ENCODE measurements at regions not wholly inside any gene's neighbourhood (a gene's known extent, or its start where the extent isn't known, plus 50 kb on each side); places are given as distances from the start of the nearest gene placed in this dataset.

- TF ChIP-seq BHLHE40 (IDR thresholded peaks at IDR 0.05; ENCODE audit: low read depth, low read length) (no peak), CHD1 (IDR thresholded peaks at IDR 0.05; ENCODE audit: low read depth, low read length) (no peak), NFE2L2 (IDR thresholded peaks at IDR 0.05; ENCODE audit: low read depth, low read length) (no peak)
These were observed 143.6 kb upstream of the TMEM170B start (continued) for GRCh38 chr6:11393713-11394627.

DNA sequence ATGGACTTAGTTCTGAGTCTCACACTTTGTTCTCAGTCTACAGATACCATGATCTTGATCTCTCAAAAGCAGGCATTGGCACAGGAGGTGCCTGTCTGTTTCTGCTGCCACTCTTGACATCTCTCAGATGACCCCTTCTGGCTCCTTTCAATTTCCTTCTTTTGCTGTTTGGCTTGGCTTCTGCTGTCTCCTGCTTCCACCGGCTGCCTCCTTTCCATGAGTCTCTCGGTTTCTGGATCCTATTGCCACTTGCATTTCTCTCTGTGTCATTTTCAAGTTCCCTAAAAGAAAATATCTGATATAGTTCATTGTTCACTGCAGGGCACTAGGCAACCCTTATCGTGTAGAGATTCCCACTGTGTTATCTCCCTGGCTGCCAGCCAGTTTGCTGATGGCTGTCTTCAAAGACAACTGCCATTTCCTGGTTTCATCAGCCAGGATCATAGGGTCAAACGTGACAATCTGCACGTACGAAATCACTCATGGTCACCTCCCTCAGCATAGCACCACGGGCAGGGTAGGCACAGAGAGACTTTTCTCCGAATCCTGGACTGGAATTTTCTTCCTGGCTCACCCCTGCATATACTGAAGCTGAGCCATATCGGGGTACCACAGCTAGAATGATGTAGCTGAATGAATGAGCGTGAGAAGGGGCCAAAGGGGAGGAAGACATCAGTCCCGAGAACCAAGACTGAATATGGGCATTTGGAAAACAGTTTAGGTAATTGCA lies 144.6 kb upstream of the TMEM170B start:
- peak overlapping the region; percentile 28 to 65; a peak in 2 of 4 replicates for H4K8ac ChIP-seq (ENCODE audit: low read depth in 2 of 2, low read length in 2 of 2)
- 23% methylated on average over 3 of the region's 11 CpGs; no CpG with 5 or more reads in 1 of the 2 experiments for WGBS, 2 experiments (ENCODE audit: extremely low coverage in 2 of 2, insufficient read length in 1 of 2)
- H2BK15ac ChIP-seq (ENCODE audit: low read depth, low read length) = no peak overlapping the region
- peak overlapping the region; percentile 24 for H2AFZ ChIP-seq (replicated peaks; ENCODE audit: low read length, poor library complexity)
- DNase-seq (no peak), ATAC-seq (ENCODE audit: low read depth) (no peak)
- H4K5ac ChIP-seq (ENCODE audit: low read depth, low read length) = no peak overlapping the region; the same call in 1 of the 2 replicates
- ChIA-PET POLR2A (ENCODE audit: unreplicated experiment) (no interaction called here), CTCF (no interaction called here)
- TF ChIP-seq BHLHE40 (IDR thresholded peaks at IDR 0.05; ENCODE audit: low read depth, low read length) = peak; percentile 56; the same call in 1 of the 2 replicates
- TF ChIP-seq CEBPB (IDR thresholded peaks at IDR 0.05; ENCODE audit: low read depth, low read length) = no peak
- no peak overlapping the region for H3K56ac ChIP-seq (ENCODE audit: extremely low read depth, insufficient read depth, low read length)
- no peak overlapping the region for H3K23ac ChIP-seq (ENCODE audit: low read depth, low read length)
- H3K4me3 ChIP-seq (ENCODE audit: insufficient read depth, low read depth, low read length) = no peak overlapping the region
- H4K20me1 ChIP-seq (ENCODE audit: insufficient read depth, low read length) = no peaks in the 10 kb centered on the region
- H3K4ac ChIP-seq (ENCODE audit: low read depth, low read length) = peak overlapping the region; percentile 67
- peaks cover 2% of the 10 kb centered on the region for H3K27me3 ChIP-seq (ENCODE audit: control insufficient read depth, insufficient read depth, low read length)
- H2AK5ac ChIP-seq (ENCODE audit: low read depth, low read length) = 0 out of 2 replicates have a peak overlapping the region, but pooled peaks have one; percentile 53
- no peak overlapping the region for H2BK5ac ChIP-seq (ENCODE audit: low read depth, low read length, poor library complexity, severe bottlenecking)
- no peaks in the 10 kb centered on the region for H3K79me1 ChIP-seq (ENCODE audit: low read depth in 1 of 2, low read length in 2 of 2)
- in situ Hi-C loops (cut with MboI; ENCODE audit: low sequenced_read_pairs) (no loop called here), intact Hi-C loops (cut with micrococcal nuclease) (loop anchor here (5.0 kb wide), 1 partner anchor 36 kb away; no protein-coding TSS in a partner anchor), dilution Hi-C loops (cut with HindIII; ENCODE audit: low sequenced_read_pairs, unreplicated experiment) (no loop called here)
- H3K9ac ChIP-seq (ENCODE audit: low read depth, low read length) = no peak overlapping the region
- H3K36me3 ChIP-seq (ENCODE audit: control insufficient read depth, insufficient read depth, low read length) = no peaks in the 10 kb centered on the region
- H3K27ac ChIP-seq (ENCODE audit: insufficient read depth, low read length) = no peak overlapping the region
- peaks cover 2% of the 10 kb centered on the region; the same call in 1 of the 2 replicates for H3K9me3 ChIP-seq (ENCODE audit: control insufficient read depth, insufficient read depth, low read length)
- H3K14ac ChIP-seq (replicated peaks; ENCODE audit: low read depth, low read length) = peak overlapping the region; percentile 61; the same call in 1 of the 2 replicates
- peaks cover 4% of the 10 kb centered on the region; the same call in 1 of the 2 replicates for H3K9me1 ChIP-seq (ENCODE audit: insufficient read depth, low read length)
- H2BK20ac ChIP-seq (ENCODE audit: low read depth, low read length) = peak overlapping the region; percentile 38; the same call in 1 of the 2 replicates
- no TSS peak for BruUV-seq (replicated peaks)
- H3K4me1 ChIP-seq (ENCODE audit: control insufficient read depth, insufficient read depth, low read length) = peaks cover 8% of the 10 kb centered on the region
- peak overlapping the region; percentile 28; the same call in 1 of the 2 replicates for H4K91ac ChIP-seq (ENCODE audit: insufficient read depth, low read depth, low read length)
- no peak overlapping the region for H2AK9ac ChIP-seq (replicated peaks; ENCODE audit: low read depth, low read length, poor library complexity)
- H3K18ac ChIP-seq (ENCODE audit: low read depth, low read length) = peak overlapping the region; percentile 31; the same call in 1 of the 2 replicates
- peak overlapping the region; percentile 68 for H2BK120ac ChIP-seq (ENCODE audit: low read depth, low read length)
- no peak overlapping the region for H3K4me2 ChIP-seq (ENCODE audit: low read depth, low read length)
